H1 (cell line): ENCODE measurements at regions not wholly inside any gene's neighbourhood (a gene's known extent, or its start where the extent isn't known, plus 50 kb on each side); places are given as distances from the start of the nearest gene placed in this dataset.

Experiments used
- CTCF ChIA-PET: fragments of 300-600 bp; sonication (Branson Sonifier 250); formaldehyde crosslinking; loops from one replicate; lab custom pipeline; 2021; ENCODE audit not compliant: partially characterized antibody; lab: Charles Lee
- POLR2A ChIA-PET: fragments of 300-600 bp; sonication (Branson Sonifier 250); formaldehyde crosslinking; loops from one replicate; lab custom pipeline; 2021; ENCODE audit warnings: inconsistent platforms; ENCODE audit not compliant: partially characterized antibody; lab: Charles Lee
- DNase-seq, 2 experiments: peaks; one replicate each; pipeline versions ENCODE4 v3.0.0 to v3.0.0-alpha.2; 2010 to 2022; ENCODE audit warnings: low spot score in 2 of 2, low read depth in 1 of 2, mixed read lengths in 1 of 2
- FAIRE-seq: peaks from 2 replicates; lab custom pipeline; 2011; peaks lifted over from hg19 to GRCh38; lab: Jason Lieb, UNC
- H2AFZ ChIP-seq: 2 replicates; pipeline ENCODE4 v1.8.1; 2012; ENCODE audit warnings: low read length, inconsistent platforms
- H2AK5ac ChIP-seq: 2 replicates; pipeline ENCODE4 v1.6.1; 2013; ENCODE audit warnings: low read depth, low read length
- H2BK120ac ChIP-seq: replicated peaks from 2 replicates; pipeline ENCODE3; 2013; ENCODE audit warnings: low read depth, low read length, inconsistent platforms
- H2BK12ac ChIP-seq: 2 replicates; pipeline ENCODE4 v1.6.1; 2013; ENCODE audit warnings: low read depth, low read length
- H2BK15ac ChIP-seq: 2 replicates; pipeline ENCODE4 v1.6.1; 2013; ENCODE audit warnings: low read length
- H2BK20ac ChIP-seq: 2 replicates; pipeline ENCODE4 v1.6.1; 2013; ENCODE audit warnings: low read length
- H2BK5ac ChIP-seq: 2 replicates; pipeline ENCODE4 v1.6.1; 2013; ENCODE audit warnings: low read depth, low read length
- H3K14ac ChIP-seq: 2 replicates; pipeline ENCODE4 v1.6.1; 2013; ENCODE audit warnings: inconsistent platforms; ENCODE audit not compliant: insufficient read length
- H3K18ac ChIP-seq: 2 replicates; pipeline ENCODE4 v1.6.1; 2013; ENCODE audit warnings: low read length; ENCODE audit errors: extremely low read depth
- H3K23ac ChIP-seq: 2 replicates; pipeline ENCODE4 v1.6.1; 2013; ENCODE audit warnings: inconsistent platforms; ENCODE audit not compliant: insufficient read length
- H3K23me2 ChIP-seq: 2 replicates; pipeline ENCODE4 v1.6.1; 2013; ENCODE audit warnings: low read depth, low read length
- H3K27ac ChIP-seq: 2 replicates; pipeline ENCODE4 v1.6.1; 2011; ENCODE audit warnings: low read depth, low read length, inconsistent platforms
- H3K27me3 ChIP-seq, 4 experiments: replicated peaks in 1 of 4; 1 replicate in 1 of 4; 2 replicates in 3 of 4; pipeline versions ENCODE4 v1.6.1 to v1.8.1; 2011 to 2013; ENCODE audit warnings: low read length in 3 of 4, mild to moderate bottlenecking in 3 of 4, inconsistent platforms in 2 of 4, mixed read lengths in 2 of 4, moderate library complexity in 1 of 4; ENCODE audit not compliant: control insufficient read depth in 3 of 4, insufficient read depth in 3 of 4; ENCODE audit errors: extremely low read depth in 1 of 4
- H3K36me3 ChIP-seq, 4 experiments: 2 replicates each; pipeline versions ENCODE4 v1.6.1 to v1.8.1; 2011 to 2013; ENCODE audit warnings: mild to moderate bottlenecking in 4 of 4, low read length in 3 of 4, moderate library complexity in 2 of 4, control low read depth in 1 of 4, inconsistent platforms in 1 of 4; ENCODE audit not compliant: insufficient read depth in 4 of 4, control insufficient read depth in 2 of 4
- H3K4ac ChIP-seq: replicated peaks from 2 replicates; pipeline ENCODE3; 2013; ENCODE audit warnings: low read length, low read depth, mixed read lengths, inconsistent platforms; ENCODE audit not compliant: insufficient read length
- H3K4me1 ChIP-seq, 4 experiments: replicated peaks in 1 of 4; 1 replicate in 1 of 4; 2 replicates in 3 of 4; pipeline versions ENCODE4 v1.6.1 to v1.8.1; 2011 to 2013; ENCODE audit warnings: low read length in 3 of 4, inconsistent platforms in 2 of 4, mixed read lengths in 1 of 4; ENCODE audit not compliant: insufficient read depth in 4 of 4, control insufficient read depth in 3 of 4
- H3K4me2 ChIP-seq, 2 experiments: 2 replicates each; pipeline versions ENCODE4 v1.6.1 to v1.8.1; 2011 to 2013; ENCODE audit warnings: low read depth in 2 of 2, low read length in 2 of 2, control low read depth in 1 of 2, inconsistent platforms in 1 of 2, mild to moderate bottlenecking in 1 of 2; ENCODE audit not compliant: insufficient read depth in 1 of 2
- H3K4me3 ChIP-seq, 4 experiments: fragments of 200-600, 300-600 bp in 1 of 4; sonication (generic), shearing (Covaris generic), sonication (Bioruptor Twin) in 1 of 4; 2 replicates each; pipeline versions ENCODE4 v1.5.1 to v1.8.1; 2011 to 2016; ENCODE audit warnings: low read length in 4 of 4, low read depth in 3 of 4, control low read depth in 2 of 4, inconsistent platforms in 2 of 4, mild to moderate bottlenecking in 2 of 4, mixed read lengths in 1 of 4, moderate library complexity in 1 of 4; ENCODE audit not compliant: insufficient read depth in 2 of 4; ENCODE audit errors: extremely low read depth in 1 of 4
- H3K56ac ChIP-seq: replicated peaks from 2 replicates; pipeline ENCODE3; 2013; ENCODE audit warnings: low read depth, mild to moderate bottlenecking, mixed read lengths, low read length, inconsistent platforms; ENCODE audit not compliant: insufficient read length
- H3K79me1 ChIP-seq: 2 replicates; pipeline ENCODE4 v1.6.1; 2013; ENCODE audit warnings: low read depth, low read length, control low read depth
- H3K79me2 ChIP-seq, 2 experiments: 2 replicates each; pipeline versions ENCODE4 v1.6.1 to v1.8.1; 2012 to 2013; ENCODE audit warnings: low read length in 2 of 2, mild to moderate bottlenecking in 2 of 2, inconsistent platforms in 1 of 2; ENCODE audit not compliant: insufficient read depth in 2 of 2, control insufficient read depth in 1 of 2
- H3K9ac ChIP-seq, 4 experiments: replicated peaks in 1 of 4; 1 replicate in 1 of 4; 2 replicates in 3 of 4; pipeline versions ENCODE4 v1.6.1 to v1.8.1; 2011 to 2013; ENCODE audit warnings: low read depth in 3 of 4, low read length in 3 of 4, control low read depth in 2 of 4, mild to moderate bottlenecking in 2 of 4, moderate library complexity in 2 of 4, inconsistent platforms in 1 of 4; ENCODE audit errors: extremely low read depth in 1 of 4
- H3K9me3 ChIP-seq, 2 experiments: 2 replicates each; pipeline versions ENCODE4 v1.6.1 to v1.8.1; 2012 to 2013; ENCODE audit warnings: mild to moderate bottlenecking in 2 of 2, moderate library complexity in 2 of 2, control low read depth in 1 of 2, inconsistent platforms in 1 of 2, low read depth in 1 of 2, low read length in 1 of 2, mixed read lengths in 1 of 2; ENCODE audit not compliant: insufficient read depth in 2 of 2
- H4K20me1 ChIP-seq, 2 experiments: replicated peaks in 1 of 2; 2 replicates each; pipeline versions ENCODE3 to v1.8.1; 2011 to 2013; ENCODE audit warnings: inconsistent platforms in 2 of 2, low read length in 2 of 2, mild to moderate bottlenecking in 1 of 2; ENCODE audit not compliant: insufficient read depth in 2 of 2, control insufficient read depth in 1 of 2
- H4K5ac ChIP-seq: 2 replicates; pipeline ENCODE4 v1.6.1; 2013; ENCODE audit warnings: low read length, low read depth, mixed read lengths, inconsistent platforms; ENCODE audit not compliant: insufficient read length
- H4K8ac ChIP-seq: 2 replicates; pipeline ENCODE4 v1.8.0; 2013; ENCODE audit warnings: mild to moderate bottlenecking, moderate library complexity, low read length, inconsistent platforms; ENCODE audit not compliant: insufficient read depth; ENCODE audit errors: extremely low read depth
- H4K91ac ChIP-seq: replicated peaks from 2 replicates; pipeline ENCODE3; 2013; ENCODE audit warnings: low read length, mixed read lengths, inconsistent platforms; ENCODE audit not compliant: insufficient read length
- BACH1 ChIP-seq: IDR thresholded peaks from 2 replicates; pipeline ENCODE4 v1.6.1; 2012; ENCODE audit warnings: low read length, improper control_type of control experiment
- BCL11A ChIP-seq, 2 experiments: IDR thresholded peaks; one replicate each; pipeline ENCODE4 v1.6.1; 2011; ENCODE audit warnings: low read depth in 2 of 2, low read length in 2 of 2, mild to moderate bottlenecking in 2 of 2
- SUZ12 ChIP-seq: fragments of 200-600 bp; sonication (generic); IDR thresholded peaks from 2 replicates; pipeline ENCODE4 v1.6.1; 2012; ENCODE audit warnings: mild to moderate bottlenecking, inconsistent platforms, low read length, moderate library complexity, mixed read lengths
- WGBS, 2 experiments: shearing (Covaris generic) in 1 of 2; methylation state at CpG; one replicate each; pipeline versions ENCODE4 v1.1.6 to v1.1.7; 2013 to 2015; ENCODE audit warnings: low lambda C conversion rate in 2 of 2, mixed read lengths in 2 of 2, inconsistent platforms in 1 of 2, low coverage in 1 of 2, missing lambda C conversion rate in 1 of 2; ENCODE audit not compliant: insufficient replicate concordance in 2 of 2, insufficient coverage in 1 of 2, insufficient read length in 1 of 2; ENCODE audit errors: extremely low coverage in 1 of 2, missing lambda C conversion rate in 1 of 2; 5-methylcytosine and 5-hydroxymethylcytosine counted together

GRCh38 chr13:34046457-34046856 is 228.5 kb downstream of the RFC3 start:
- no peak overlapping the region for H4K91ac ChIP-seq
- no peaks in the 10 kb centered on the region for H3K4me1 ChIP-seq
- H4K20me1 ChIP-seq = no peaks in the 10 kb centered on the region
- no peak overlapping the region for H4K5ac ChIP-seq
- TF ChIP-seq BACH1 = no peak
- TF ChIP-seq SUZ12 = no peak
- no peak for TF ChIP-seq BCL11A (IDR thresholded peaks at IDR 0.05; ENCODE audit: low read depth in 2 of 2, low read length in 2 of 2)
- TF ChIP-seq, all 59 proteins: peak for 0
- Histone ChIP-seq H2BK15ac (no peak overlapping the region), H3K14ac (no peak overlapping the region), H3K56ac (no peak overlapping the region), H2BK12ac (no peak overlapping the region), H4K8ac (no peak overlapping the region), H2BK5ac (no peak overlapping the region), H3K36me3 (no peaks in the 10 kb centered on the region), H2BK20ac (no peak overlapping the region), H3K9me3 (no peaks in the 10 kb centered on the region), H3K27ac (no peak overlapping the region), H3K4me2 (no peak overlapping the region), H3K27me3 (no peaks in the 10 kb centered on the region), H3K18ac (no peak overlapping the region), H3K4me3 (no peak overlapping the region), H3K4ac (no peak overlapping the region), H3K79me1 (no peaks in the 10 kb centered on the region), H2AK5ac (no peak overlapping the region), H2AFZ (no peak overlapping the region), H3K79me2 (no peaks in the 10 kb centered on the region), H3K23ac (no peak overlapping the region), H2BK120ac (no peak overlapping the region), H3K23me2 (no peaks in the 10 kb centered on the region), H3K9ac (no peak overlapping the region)
- no peak for DNase-seq
- ChIA-PET CTCF (no interaction called here), POLR2A (no interaction called here)
- FAIRE-seq = no peak
- 93% methylated on average over 5 of the region's 5 CpGs; no CpG with 5 or more reads in 1 of the 2 experiments for WGBS, 2 experiments
